ENCODE measurements at regions not wholly inside any gene's neighbourhood (a gene's known extent, or its start where the extent isn't known, plus 50 kb on each side); places are given as distances from the start of the nearest gene placed in this dataset.

- Histone ChIP-seq H3K27ac (no peak overlapping the region), H3F3A (ENCODE audit: insufficient read depth) (no peaks in the 10 kb centered on the region), H4K20me1 (ENCODE audit: insufficient read depth) (no peaks in the 10 kb centered on the region), H3K27me3 (replicated peaks; ENCODE audit: insufficient read depth) (peaks cover 11% of the 10 kb centered on the region), H2AFZ (no peak overlapping the region), H3K4me3 (no peak overlapping the region), H3K9me3 (ENCODE audit: low read depth) (no peaks in the 10 kb centered on the region), H3K36me3 (ENCODE audit: low read depth) (no peaks in the 10 kb centered on the region), H3K9me2 (ENCODE audit: insufficient read depth) (no peaks in the 10 kb centered on the region), H3K4me2 (ENCODE audit: unreplicated experiment) (no peak overlapping the region), H3K4me1 (ENCODE audit: insufficient read depth) (no peaks in the 10 kb centered on the region), H3K79me2 (ENCODE audit: insufficient read depth) (no peaks in the 10 kb centered on the region), H3K9ac (no peak overlapping the region)
- TF ChIP-seq EZH2phosphoT487 (IDR thresholded peaks at IDR 0.05; ENCODE audit: insufficient read depth, low read depth) (no peak), EZH2 (IDR thresholded peaks at IDR 0.05; ENCODE audit: insufficient read depth, poor library complexity, severe bottlenecking) (no peak)
- in situ Hi-C loops (cut with MboI) = no loop called here
- DNase-seq = no peak
- WGBS, 2 experiments (ENCODE audit: low coverage in 1 of 2, low lambda C conversion rate in 2 of 2, missing lambda C conversion rate in 2 of 2) = 62 to 69% methylated on average over 6 of the region's 6 CpGs
Measured at GRCh38 chr5:124056991-124057723, 545.2 kb downstream of the CSNK1G3 start.

GRCh38 chr5:124056326-124056990 is 544.5 kb downstream of the CSNK1G3 start:
- H3K4me3 ChIP-seq = no peak overlapping the region
- WGBS, 2 experiments (ENCODE audit: low coverage in 1 of 2, low lambda C conversion rate in 2 of 2, missing lambda C conversion rate in 2 of 2) = 77 to 81% methylated on average over 11 of the region's 11 CpGs
- H2AFZ ChIP-seq = no peak overlapping the region
- H3F3A ChIP-seq (ENCODE audit: insufficient read depth) = no peaks in the 10 kb centered on the region
- no peak overlapping the region for H3K4me2 ChIP-seq (ENCODE audit: unreplicated experiment)
- in situ Hi-C loops (cut with MboI) = no loop called here
- TF ChIP-seq EZH2 (IDR thresholded peaks at IDR 0.05; ENCODE audit: insufficient read depth, poor library complexity, severe bottlenecking) (no peak), EZH2phosphoT487 (IDR thresholded peaks at IDR 0.05; ENCODE audit: insufficient read depth, low read depth) (no peak)
- no peaks in the 10 kb centered on the region for H3K4me1 ChIP-seq (ENCODE audit: insufficient read depth)
- no peak for DNase-seq
- peaks cover 11% of the 10 kb centered on the region for H3K27me3 ChIP-seq (replicated peaks; ENCODE audit: insufficient read depth)
- H3K79me2 ChIP-seq (ENCODE audit: insufficient read depth) = no peaks in the 10 kb centered on the region
- no peaks in the 10 kb centered on the region for H3K9me2 ChIP-seq (ENCODE audit: insufficient read depth)
- no peaks in the 10 kb centered on the region for H3K9me3 ChIP-seq (ENCODE audit: low read depth)
- H3K36me3 ChIP-seq (ENCODE audit: low read depth) = no peaks in the 10 kb centered on the region
- no peaks in the 10 kb centered on the region for H4K20me1 ChIP-seq (ENCODE audit: insufficient read depth)
- no peak overlapping the region for H3K9ac ChIP-seq
- no peak overlapping the region for H3K27ac ChIP-seq

GRCh38 chr5:124055751-124056150 is 543.8 kb downstream of the CSNK1G3 start:
- 68 to 70% methylated on average over 1 of the region's 1 CpG for WGBS, 2 experiments (ENCODE audit: low coverage in 1 of 2, low lambda C conversion rate in 2 of 2, missing lambda C conversion rate in 2 of 2)
- in situ Hi-C loops (cut with MboI) = no loop called here
- no peaks in the 10 kb centered on the region for H3K79me2 ChIP-seq (ENCODE audit: insufficient read depth)
- no peak overlapping the region for H3K4me3 ChIP-seq
- H3K9me3 ChIP-seq (ENCODE audit: low read depth) = no peaks in the 10 kb centered on the region
- H3K9me2 ChIP-seq (ENCODE audit: insufficient read depth) = no peaks in the 10 kb centered on the region
- no peak overlapping the region for H3K9ac ChIP-seq
- H2AFZ ChIP-seq = no peak overlapping the region
- no peaks in the 10 kb centered on the region for H3F3A ChIP-seq (ENCODE audit: insufficient read depth)
- peaks cover 11% of the 10 kb centered on the region for H3K27me3 ChIP-seq (replicated peaks; ENCODE audit: insufficient read depth)
- TF ChIP-seq EZH2 (IDR thresholded peaks at IDR 0.05; ENCODE audit: insufficient read depth, poor library complexity, severe bottlenecking) (no peak), EZH2phosphoT487 (IDR thresholded peaks at IDR 0.05; ENCODE audit: insufficient read depth, low read depth) (no peak)
- no peaks in the 10 kb centered on the region for H3K4me1 ChIP-seq (ENCODE audit: insufficient read depth)
- H4K20me1 ChIP-seq (ENCODE audit: insufficient read depth) = no peaks in the 10 kb centered on the region
- H3K27ac ChIP-seq = no peak overlapping the region
- H3K36me3 ChIP-seq (ENCODE audit: low read depth) = no peaks in the 10 kb centered on the region
- H3K4me2 ChIP-seq (ENCODE audit: unreplicated experiment) = no peak overlapping the region
- no peak for DNase-seq

DNA sequence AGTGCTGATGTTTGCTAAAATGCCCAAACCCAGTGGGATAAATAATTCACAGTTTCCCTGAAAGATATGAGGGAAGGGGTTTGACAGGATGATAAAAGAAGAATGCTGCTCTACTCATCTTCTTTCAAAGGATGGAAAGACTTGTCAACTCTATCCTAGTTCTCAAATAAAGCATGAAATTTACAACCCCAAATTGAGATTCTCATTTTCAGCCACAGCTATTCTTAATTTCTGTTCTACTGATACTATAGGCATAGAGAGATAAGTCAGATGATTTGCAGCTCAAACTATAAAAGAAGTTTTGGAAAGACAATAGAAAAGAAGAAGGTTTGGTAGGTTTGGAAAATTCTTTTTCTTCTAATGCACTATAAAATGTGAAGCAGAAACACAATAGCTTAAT is 542.6 kb downstream of the CSNK1G3 start:
- in situ Hi-C loops (cut with MboI) = no loop called here

More for the DNA sequence above, 542.6 kb downstream of the CSNK1G3 start:
- H3K27ac ChIP-seq = no peak overlapping the region
- TF ChIP-seq EZH2 (IDR thresholded peaks at IDR 0.05; ENCODE audit: insufficient read depth, poor library complexity, severe bottlenecking) = no peak
- TF ChIP-seq EZH2phosphoT487 (IDR thresholded peaks at IDR 0.05; ENCODE audit: insufficient read depth, low read depth) = no peak
- H4K20me1 ChIP-seq (ENCODE audit: insufficient read depth) = no peaks in the 10 kb centered on the region
- H3K27me3 ChIP-seq (replicated peaks; ENCODE audit: insufficient read depth) = peaks cover 11% of the 10 kb centered on the region
- H3K4me1 ChIP-seq (ENCODE audit: insufficient read depth) = no peaks in the 10 kb centered on the region
- H3K4me2 ChIP-seq (ENCODE audit: unreplicated experiment) = no peak overlapping the region
- DNase-seq = no peak
- no peak overlapping the region for H2AFZ ChIP-seq
- H3K36me3 ChIP-seq (ENCODE audit: low read depth) = no peaks in the 10 kb centered on the region
- no peaks in the 10 kb centered on the region for H3K79me2 ChIP-seq (ENCODE audit: insufficient read depth)
- H3K9me3 ChIP-seq (ENCODE audit: low read depth) = no peaks in the 10 kb centered on the region
- no peaks in the 10 kb centered on the region for H3F3A ChIP-seq (ENCODE audit: insufficient read depth)
- H3K9ac ChIP-seq = no peak overlapping the region
- H3K9me2 ChIP-seq (ENCODE audit: insufficient read depth) = no peaks in the 10 kb centered on the region
- H3K4me3 ChIP-seq = no peak overlapping the region
